ENCODE measurements at regions not wholly inside any gene's neighbourhood (a gene's known extent, or its start where the extent isn't known, plus 50 kb on each side); places are given as distances from the start of the nearest gene placed in this dataset.

DNA sequence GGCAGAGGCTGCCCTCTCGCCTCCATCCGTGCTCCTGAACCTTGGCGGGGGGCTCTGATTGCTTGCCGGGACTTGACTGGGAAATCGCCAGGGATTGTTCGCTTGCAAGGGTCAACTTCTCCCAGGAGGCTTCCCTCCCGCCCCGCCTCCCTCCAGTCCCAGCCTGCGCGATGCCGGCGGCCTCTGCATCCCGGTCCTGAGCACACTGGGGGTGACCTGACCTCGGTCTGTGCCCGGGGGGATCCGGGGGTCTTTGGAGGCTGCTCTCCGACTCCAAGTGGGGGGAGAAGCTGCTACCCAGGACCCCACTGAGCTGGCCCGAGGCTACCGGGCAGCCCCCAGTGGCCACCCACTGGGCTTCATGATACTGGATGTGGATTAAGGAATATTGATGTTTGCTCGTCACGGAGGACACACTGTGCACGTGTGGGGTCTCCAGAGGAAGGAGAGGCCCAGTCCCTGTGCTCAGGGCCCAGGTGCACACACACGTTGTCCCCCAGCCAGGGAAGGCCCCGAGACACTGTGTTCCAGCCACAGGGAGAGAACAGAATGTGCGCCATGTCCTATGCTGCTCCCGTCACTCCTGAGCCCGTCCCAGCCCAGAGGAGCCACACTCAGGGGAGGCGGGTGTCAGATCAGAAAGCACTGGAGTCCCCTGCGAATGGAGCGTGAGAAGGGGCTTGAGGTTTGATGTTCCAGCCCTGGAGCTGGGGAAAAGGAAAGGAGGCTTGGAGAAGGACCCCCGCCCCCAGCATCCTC, 55.9 kb upstream of the NKX1-1 start:
- DNase-seq: no peak

DNA sequence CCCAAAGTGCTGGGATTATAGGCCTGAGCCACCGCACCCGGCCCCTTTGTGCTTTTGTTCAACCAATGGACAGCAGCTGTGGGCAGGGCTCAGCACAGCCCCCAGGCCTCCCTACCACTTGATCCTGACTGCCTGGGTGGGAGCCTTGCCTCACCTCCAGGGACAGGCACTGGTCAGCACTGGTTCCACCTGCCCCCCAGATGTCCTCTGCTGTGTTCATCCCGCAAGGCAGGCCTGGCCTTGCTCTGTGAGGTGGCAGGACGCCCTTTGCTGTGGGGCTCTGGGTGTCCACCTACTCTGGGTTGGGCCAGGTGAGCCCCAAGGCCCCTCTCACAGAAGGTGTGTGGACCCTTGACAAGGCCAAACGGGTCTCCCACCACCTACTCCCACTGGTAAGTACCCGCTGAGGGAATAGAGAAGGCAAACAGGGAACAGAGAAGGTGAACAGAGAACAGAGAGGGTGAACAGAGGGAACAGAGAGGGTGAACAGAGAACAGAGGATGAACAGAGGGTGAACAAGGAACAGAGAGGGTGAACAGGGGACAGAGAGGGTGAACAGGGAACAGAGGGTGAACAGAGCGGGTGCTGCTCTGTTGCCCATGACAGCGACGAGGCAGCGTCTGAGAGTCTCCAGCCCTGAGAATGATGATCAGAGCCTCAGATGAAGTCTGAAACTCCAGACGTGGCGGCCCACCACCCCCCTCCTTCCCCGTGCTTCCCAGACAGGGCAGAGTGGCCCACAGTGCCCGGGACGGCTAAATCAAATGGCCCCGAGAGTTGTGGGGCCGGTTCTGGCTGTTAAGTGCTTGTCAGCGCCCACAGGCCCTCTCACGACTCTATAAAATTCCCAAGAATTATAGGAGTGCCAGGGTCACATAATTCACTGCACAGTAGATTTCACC, 55.0 kb upstream of the NKX1-1 start:
- no peak for DNase-seq

DNA sequence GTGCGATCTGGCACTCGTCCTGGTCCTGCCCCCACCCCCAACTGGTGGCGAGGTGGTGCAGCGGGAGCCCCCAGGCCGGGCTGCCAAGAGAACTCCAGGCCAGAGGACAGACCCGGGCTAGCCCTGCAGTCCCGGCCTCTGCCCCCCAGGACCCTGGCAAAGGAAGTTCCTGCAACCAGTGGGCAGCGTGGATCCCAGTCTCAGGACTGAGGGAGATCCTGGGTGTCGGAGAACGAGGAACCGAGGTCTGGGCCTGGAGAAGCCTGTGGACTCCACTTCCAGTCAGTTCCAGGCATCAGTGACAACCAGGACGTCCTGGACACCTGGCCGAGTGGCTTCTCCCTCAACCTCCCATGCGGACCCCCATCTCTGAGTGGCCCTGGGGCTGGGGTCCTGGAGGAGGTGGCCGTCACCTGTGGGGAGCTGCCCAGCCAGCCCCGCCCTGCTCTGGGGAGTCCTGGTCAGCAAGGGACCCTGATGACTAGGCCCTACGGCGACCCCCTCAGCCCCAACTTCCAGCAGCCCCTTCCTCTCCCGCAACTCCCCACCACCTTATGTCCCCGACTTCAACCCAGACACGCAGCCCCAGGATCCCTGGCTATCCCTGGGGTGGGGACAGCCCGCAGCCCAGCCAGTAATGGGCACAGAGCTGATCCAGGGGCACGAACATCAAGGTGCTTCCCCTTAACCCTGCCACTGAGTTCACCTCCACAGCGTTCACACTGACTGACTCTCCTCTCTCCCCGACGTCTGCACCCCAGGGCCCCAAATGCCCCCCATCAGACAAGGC, 53.7 kb upstream of the NKX1-1 start:
- DNase-seq: no peak

DNA sequence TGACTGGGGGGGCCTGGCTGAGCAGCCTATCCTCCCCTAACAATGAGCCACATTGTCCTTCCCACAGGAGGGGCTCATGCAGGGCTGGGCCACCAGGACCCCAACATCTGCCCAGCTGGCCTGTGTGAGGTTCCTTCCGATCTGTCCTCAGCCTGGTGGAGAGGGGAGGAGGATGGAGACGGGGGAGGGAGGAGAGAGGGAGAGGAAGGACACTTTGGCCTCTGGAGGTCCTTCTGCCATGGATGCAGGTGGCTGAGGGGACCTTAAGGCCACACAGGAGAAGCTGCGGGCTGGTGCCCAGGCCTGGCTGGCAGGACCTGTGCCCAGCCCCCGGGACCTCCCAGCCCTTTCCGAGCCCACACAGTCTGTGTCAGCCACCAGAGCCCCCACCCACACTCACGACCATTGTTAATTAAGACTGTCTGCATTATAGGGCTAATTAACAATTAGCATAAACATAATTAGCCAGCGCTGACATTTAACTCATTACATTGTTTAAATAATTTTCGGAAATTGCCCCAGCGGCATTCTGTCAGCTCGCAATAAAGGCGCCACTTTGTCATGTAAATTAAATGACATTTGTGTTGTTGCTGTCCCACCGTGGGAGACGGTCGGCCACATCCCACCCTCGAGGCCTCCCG, 53.0 kb upstream of the NKX1-1 start:
- DNase-seq: no peak

DNA sequence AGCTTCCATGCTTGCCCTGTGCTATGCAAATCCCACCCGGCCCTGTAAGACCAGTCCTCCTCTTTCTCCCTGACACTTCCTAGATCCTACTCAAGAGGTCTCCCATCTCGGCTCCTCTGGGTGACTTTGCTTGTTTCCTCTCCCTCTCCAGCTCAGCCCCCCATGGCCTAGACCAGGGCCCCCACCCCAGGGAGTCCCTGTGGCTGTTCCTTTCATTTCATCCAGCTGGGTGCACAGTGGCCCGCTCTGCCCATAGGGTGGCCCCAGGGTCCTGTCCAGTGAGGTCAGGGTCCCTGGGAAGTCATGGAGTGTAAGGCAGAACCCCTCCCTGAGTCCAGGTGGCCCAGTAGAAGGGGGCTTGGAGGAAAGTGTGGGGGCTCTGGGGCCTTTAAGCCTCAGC, 52.3 kb upstream of the NKX1-1 start:
- no peak for DNase-seq
